ENCODE measurements at regions not wholly inside any gene's neighbourhood (a gene's known extent, or its start where the extent isn't known, plus 50 kb on each side); places are given as distances from the start of the nearest gene placed in this dataset.

GRCh38 chr12:107361970-107362369 lies 268.6 kb upstream of the CRY1 start:
- TF ChIP-seq CTCF (conservative IDR thresholded peaks at IDR 0.05; ENCODE audit: low read depth, low read length), result no peak
- TF ChIP-seq EZH2 (IDR thresholded peaks at IDR 0.05; ENCODE audit: borderline replicate concordance, low read depth, low read length, poor library complexity, severe bottlenecking), result no peak
